ENCODE measurements at regions not wholly inside any gene's neighbourhood (a gene's known extent, or its start where the extent isn't known, plus 50 kb on each side); places are given as distances from the start of the nearest gene placed in this dataset.

- no peaks in the 10 kb centered on the region for H3K27me3 ChIP-seq
- intact Hi-C loops (cut with DNase I; ENCODE audit: low total_unique reads): no loop called here
- H3K36me3 ChIP-seq (ENCODE audit: low read depth, missing control alignments): no peaks in the 10 kb centered on the region
- TF ChIP-seq CTCF (IDR thresholded peaks at IDR 0.05): no peak
- TF ChIP-seq POLR2A (IDR thresholded peaks at IDR 0.05): no peak
- DNase-seq: no peak
- H3K4me3 ChIP-seq: no peak overlapping the region
- no peaks in the 10 kb centered on the region for H3K4me1 ChIP-seq
- H3K9me3 ChIP-seq: no peaks in the 10 kb centered on the region
- H3K27ac ChIP-seq: no peak overlapping the region
- WGBS, 2 donors: 51 to 72% methylated on average over 1 of the region's 1 CpG
These were observed 336.9 kb upstream of the PIK3C3 start for GRCh38 chr18:41618147-41618546.

GRCh38 chr18:41617647-41618046 lies 337.4 kb upstream of the PIK3C3 start:
- H3K27me3 ChIP-seq: no peaks in the 10 kb centered on the region

GRCh38 chr18:41613003-41613609 lies 341.9 kb upstream of the PIK3C3 start:
- 57 to 61% methylated on average over 6 of the region's 6 CpGs for WGBS, 2 donors
- DNase-seq: no peak
- Histone ChIP-seq H3K27me3 (no peaks in the 10 kb centered on the region), H3K9me3 (no peaks in the 10 kb centered on the region), H3K36me3 (ENCODE audit: low read depth, missing control alignments) (no peaks in the 10 kb centered on the region), H3K4me3 (no peak overlapping the region), H3K4me1 (no peaks in the 10 kb centered on the region), H3K27ac (no peak overlapping the region)
- intact Hi-C loops (cut with DNase I; ENCODE audit: low total_unique reads): no loop called here
- TF ChIP-seq POLR2A (IDR thresholded peaks at IDR 0.05) (no peak), CTCF (IDR thresholded peaks at IDR 0.05) (no peak)

More at GRCh38 chr18:41617647-41618046, 337.4 kb upstream of the PIK3C3 start:
- intact Hi-C loops (cut with DNase I; ENCODE audit: low total_unique reads): no loop called here
- 41 to 50% methylated on average over 2 of the region's 2 CpGs for WGBS, 2 donors
- Histone ChIP-seq H3K36me3 (ENCODE audit: low read depth, missing control alignments) (no peaks in the 10 kb centered on the region), H3K9me3 (no peaks in the 10 kb centered on the region), H3K27ac (no peak overlapping the region), H3K4me3 (no peak overlapping the region), H3K4me1 (no peaks in the 10 kb centered on the region)
- TF ChIP-seq POLR2A (IDR thresholded peaks at IDR 0.05) (no peak), CTCF (IDR thresholded peaks at IDR 0.05) (no peak)
- DNase-seq: no peak

- DNase-seq: no peak
- 68 to 70% methylated on average over 5 of the region's 5 CpGs for WGBS, 2 donors
These were observed 350.1 kb upstream of the PIK3C3 start for GRCh38 chr18:41604964-41605363.

More at GRCh38 chr18:41604964-41605363, 350.1 kb upstream of the PIK3C3 start:
- intact Hi-C loops (cut with DNase I; ENCODE audit: low total_unique reads): no loop called here
- H3K27ac ChIP-seq: no peak overlapping the region
- no peaks in the 10 kb centered on the region for H3K4me1 ChIP-seq
- TF ChIP-seq CTCF (IDR thresholded peaks at IDR 0.05): no peak
- no peak for TF ChIP-seq POLR2A (IDR thresholded peaks at IDR 0.05)
- no peaks in the 10 kb centered on the region for H3K27me3 ChIP-seq
- no peaks in the 10 kb centered on the region for H3K36me3 ChIP-seq (ENCODE audit: low read depth, missing control alignments)
- no peaks in the 10 kb centered on the region for H3K9me3 ChIP-seq
- no peak overlapping the region for H3K4me3 ChIP-seq

Measured in testis (tissue), 2 donors.